ENCODE measurements at regions not wholly inside any gene's neighbourhood (a gene's known extent, or its start where the extent isn't known, plus 50 kb on each side); places are given as distances from the start of the nearest gene placed in this dataset.

DNA sequence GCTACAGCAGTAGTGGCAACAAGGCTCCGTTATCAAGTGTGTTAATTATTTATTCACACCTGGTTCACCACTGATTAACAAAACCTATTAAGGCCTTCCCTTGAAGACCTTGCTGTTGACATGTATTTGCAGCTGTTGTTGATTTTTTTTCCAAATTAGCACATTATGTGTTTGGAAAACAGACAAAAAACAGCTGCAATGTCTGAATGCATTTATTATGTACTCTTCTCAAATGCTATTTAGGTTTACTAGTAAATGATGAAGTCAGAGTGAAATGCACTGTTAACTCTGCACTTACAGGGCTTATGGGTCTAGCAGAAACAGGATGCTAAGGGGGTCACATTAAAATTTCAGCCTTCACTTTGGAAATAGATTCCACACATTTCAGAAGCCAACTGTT is 99.5 kb upstream of the PCDH7 start:
- TF ChIP-seq, protein P1, sequence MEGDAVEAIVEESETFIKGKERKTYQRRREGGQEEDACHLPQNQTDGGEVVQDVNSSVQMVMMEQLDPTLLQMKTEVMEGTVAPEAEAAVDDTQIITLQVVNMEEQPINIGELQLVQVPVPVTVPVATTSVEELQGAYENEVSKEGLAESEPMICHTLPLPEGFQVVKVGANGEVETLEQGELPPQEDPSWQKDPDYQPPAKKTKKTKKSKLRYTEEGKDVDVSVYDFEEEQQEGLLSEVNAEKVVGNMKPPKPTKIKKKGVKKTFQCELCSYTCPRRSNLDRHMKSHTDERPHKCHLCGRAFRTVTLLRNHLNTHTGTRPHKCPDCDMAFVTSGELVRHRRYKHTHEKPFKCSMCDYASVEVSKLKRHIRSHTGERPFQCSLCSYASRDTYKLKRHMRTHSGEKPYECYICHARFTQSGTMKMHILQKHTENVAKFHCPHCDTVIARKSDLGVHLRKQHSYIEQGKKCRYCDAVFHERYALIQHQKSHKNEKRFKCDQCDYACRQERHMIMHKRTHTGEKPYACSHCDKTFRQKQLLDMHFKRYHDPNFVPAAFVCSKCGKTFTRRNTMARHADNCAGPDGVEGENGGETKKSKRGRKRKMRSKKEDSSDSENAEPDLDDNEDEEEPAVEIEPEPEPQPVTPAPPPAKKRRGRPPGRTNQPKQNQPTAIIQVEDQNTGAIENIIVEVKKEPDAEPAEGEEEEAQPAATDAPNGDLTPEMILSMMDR (IDR thresholded peaks at IDR 0.05; ENCODE audit: low read length): no peak
- no peak for TF ChIP-seq EZH2 (IDR thresholded peaks at IDR 0.05; ENCODE audit: borderline replicate concordance, low read length)
